ENCODE measurements at regions not wholly inside any gene's neighbourhood (a gene's known extent, or its start where the extent isn't known, plus 50 kb on each side); places are given as distances from the start of the nearest gene placed in this dataset.
A peak's percentile ranks its signal among the peaks of the same experiment; 100 is the strongest.
"Not testable (repeated sequence)": the region's sequence is repeated elsewhere in the genome, so short reads cannot be mapped to it uniquely, and the experiment has no call there.

DNA sequence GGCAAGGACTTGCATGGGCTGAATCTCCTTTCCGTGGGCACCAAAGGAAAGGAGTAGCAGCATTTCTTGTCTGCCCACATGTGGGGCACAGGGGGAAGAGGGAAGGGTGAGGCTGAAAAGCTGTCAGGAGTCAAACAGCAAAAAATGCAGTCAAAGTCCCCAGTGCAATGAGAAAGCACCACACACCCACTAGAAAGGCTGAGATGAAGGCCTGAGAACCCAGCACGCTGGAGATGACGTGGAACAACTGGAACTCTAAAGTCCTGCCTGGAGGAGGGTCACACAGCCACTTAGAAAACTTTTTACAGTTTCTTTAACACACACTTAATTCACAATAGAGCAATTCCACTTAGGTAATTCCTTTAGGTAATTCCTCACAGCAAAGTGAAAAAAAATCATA, 94.6 kb upstream of the IGFBPL1 start:
- H3K27ac Mint-ChIP-seq = no peak overlapping the region
- no peak for DNase-seq
- peaks cover 0 to 6% (median 0%) of the 10 kb centered on the region in 8 donors for H3K9me3 Mint-ChIP-seq
- Histone ChIP-seq H3K36me3 (ENCODE audit: insufficient read depth, low read length) (no peaks in the 10 kb centered on the region), H3K27me3 (ENCODE audit: insufficient read depth, low read length) (no peaks in the 10 kb centered on the region), H3K4me3 (ENCODE audit: low read length in 2 of 2) (no peak overlapping the region), H3K4me1 (ENCODE audit: insufficient read depth, low read length) (no peaks in the 10 kb centered on the region), H3K27ac (ENCODE audit: low read depth, low read length) (no peak overlapping the region), H3K9me3 (ENCODE audit: control insufficient read depth in 1 of 2, low read length in 2 of 2) (no peaks in the 10 kb centered on the region)
- H3K36me3 Mint-ChIP-seq = no peaks in the 10 kb centered on the region
- H3K27me3 Mint-ChIP-seq = no peaks in the 10 kb centered on the region
- intact Hi-C loops (cut with micrococcal nuclease) = no loop called here
- POLR2A ChIA-PET (ENCODE audit: partially characterized antibody) = no interaction called here
- CTCF ChIA-PET (ENCODE audit: partially characterized antibody) = no interaction called here
- no peak overlapping the region for H3K4me3 Mint-ChIP-seq
- peaks cover 2 to 11% (median 5%) of the 10 kb centered on the region in 4 donors for H3K4me1 Mint-ChIP-seq

DNA sequence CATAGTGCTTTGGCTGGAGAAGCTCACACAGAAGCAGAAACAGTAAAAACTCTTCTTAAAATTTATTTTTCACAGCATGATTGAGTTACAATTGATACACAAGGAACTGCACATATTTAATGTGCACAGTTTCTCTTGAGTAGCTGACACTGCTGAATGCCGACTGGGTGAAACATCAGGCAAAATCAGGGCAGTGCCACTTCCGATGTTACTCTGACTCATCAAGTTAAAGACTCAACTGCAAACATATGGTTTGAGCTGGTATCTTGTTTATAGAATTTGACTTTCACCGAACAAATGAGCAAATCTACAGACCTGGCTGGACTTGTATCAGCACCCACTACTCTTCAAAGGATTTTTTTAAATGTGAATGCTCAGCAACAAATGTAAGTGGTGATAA, 92.0 kb upstream of the IGFBPL1 start:
- H3K4me3 Mint-ChIP-seq; H3K4me3 ChIP-seq (ENCODE audit: low read length in 2 of 2); H3K36me3 Mint-ChIP-seq; CTCF ChIA-PET (ENCODE audit: partially characterized antibody); H3K27ac ChIP-seq (ENCODE audit: low read depth, low read length); H3K4me1 ChIP-seq (ENCODE audit: insufficient read depth, low read length); intact Hi-C loops (cut with micrococcal nuclease); POLR2A ChIA-PET (ENCODE audit: partially characterized antibody); H3K9me3 Mint-ChIP-seq; H3K9me3 ChIP-seq (ENCODE audit: control insufficient read depth in 1 of 2, low read length in 2 of 2); DNase-seq; H3K36me3 ChIP-seq (ENCODE audit: insufficient read depth, low read length); H3K27me3 Mint-ChIP-seq; H3K27me3 ChIP-seq (ENCODE audit: insufficient read depth, low read length): not testable (repeated sequence)
- peaks cover 2 to 11% (median 5%) of the 10 kb centered on the region in 4 donors for H3K4me1 Mint-ChIP-seq
- peak overlapping the region in 2 of 7 donors; percentile 38 to 44 for H3K27ac Mint-ChIP-seq

DNA sequence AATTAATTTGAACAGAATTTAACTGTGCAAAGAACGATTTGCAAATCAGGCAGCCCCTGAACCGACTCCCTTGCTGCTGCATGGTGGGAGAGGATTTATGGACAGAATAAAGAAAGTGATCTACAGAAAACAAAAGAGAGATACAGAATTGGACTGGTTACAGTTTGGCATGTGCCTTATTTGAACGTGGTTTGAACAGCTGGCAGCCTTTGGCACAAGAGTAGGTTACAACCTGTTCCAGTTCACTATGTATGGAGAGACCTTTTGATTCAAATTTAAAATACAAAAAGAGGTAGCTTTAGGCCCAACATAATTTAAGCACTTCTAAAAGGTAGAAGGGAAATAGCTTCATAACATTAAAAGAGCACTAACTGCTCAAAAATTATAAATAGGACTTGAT, 90.8 kb upstream of the IGFBPL1 start:
- H3K9me3 ChIP-seq (ENCODE audit: control insufficient read depth in 1 of 2, low read length in 2 of 2); POLR2A ChIA-PET (ENCODE audit: partially characterized antibody); H3K4me3 ChIP-seq (ENCODE audit: low read length in 2 of 2); H3K27me3 Mint-ChIP-seq; H3K9me3 Mint-ChIP-seq; H3K27me3 ChIP-seq (ENCODE audit: insufficient read depth, low read length); H3K27ac ChIP-seq (ENCODE audit: low read depth, low read length); H3K27ac Mint-ChIP-seq; intact Hi-C loops (cut with micrococcal nuclease); CTCF ChIA-PET (ENCODE audit: partially characterized antibody); H3K36me3 ChIP-seq (ENCODE audit: insufficient read depth, low read length); H3K4me1 ChIP-seq (ENCODE audit: insufficient read depth, low read length); H3K4me3 Mint-ChIP-seq; H3K36me3 Mint-ChIP-seq; DNase-seq: not testable (repeated sequence)
- H3K4me1 Mint-ChIP-seq = peaks cover 0 to 11% (median 4%) of the 10 kb centered on the region in 4 donors

DNA sequence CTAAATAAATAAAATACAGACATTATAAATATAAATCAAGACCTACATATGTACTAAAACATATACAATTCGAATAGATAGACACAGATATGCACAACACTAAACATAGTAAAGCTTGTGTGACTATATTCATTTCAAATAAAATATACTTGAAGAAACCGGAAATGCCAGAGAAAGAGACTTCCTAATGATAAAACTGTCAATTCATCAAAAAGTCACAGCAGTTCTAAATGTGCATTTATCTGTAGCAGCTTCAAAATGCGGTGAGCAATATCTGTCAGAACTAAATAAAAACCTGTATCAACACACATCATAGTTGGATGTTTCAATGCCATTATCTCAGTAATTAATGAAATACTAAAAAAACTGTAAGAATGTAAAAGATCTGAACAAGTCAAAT, 86.1 kb upstream of the IGFBPL1 start:
- H3K36me3 ChIP-seq (ENCODE audit: insufficient read depth, low read length); H3K27ac ChIP-seq (ENCODE audit: low read depth, low read length); H3K4me1 Mint-ChIP-seq; H3K9me3 Mint-ChIP-seq; H3K27ac Mint-ChIP-seq; H3K4me3 ChIP-seq (ENCODE audit: low read length in 2 of 2); H3K9me3 ChIP-seq (ENCODE audit: control insufficient read depth in 1 of 2, low read length in 2 of 2); POLR2A ChIA-PET (ENCODE audit: partially characterized antibody); H3K27me3 Mint-ChIP-seq; DNase-seq; intact Hi-C loops (cut with micrococcal nuclease); H3K27me3 ChIP-seq (ENCODE audit: insufficient read depth, low read length); H3K4me1 ChIP-seq (ENCODE audit: insufficient read depth, low read length); CTCF ChIA-PET (ENCODE audit: partially characterized antibody); H3K36me3 Mint-ChIP-seq; H3K4me3 Mint-ChIP-seq: not testable (repeated sequence)

DNA sequence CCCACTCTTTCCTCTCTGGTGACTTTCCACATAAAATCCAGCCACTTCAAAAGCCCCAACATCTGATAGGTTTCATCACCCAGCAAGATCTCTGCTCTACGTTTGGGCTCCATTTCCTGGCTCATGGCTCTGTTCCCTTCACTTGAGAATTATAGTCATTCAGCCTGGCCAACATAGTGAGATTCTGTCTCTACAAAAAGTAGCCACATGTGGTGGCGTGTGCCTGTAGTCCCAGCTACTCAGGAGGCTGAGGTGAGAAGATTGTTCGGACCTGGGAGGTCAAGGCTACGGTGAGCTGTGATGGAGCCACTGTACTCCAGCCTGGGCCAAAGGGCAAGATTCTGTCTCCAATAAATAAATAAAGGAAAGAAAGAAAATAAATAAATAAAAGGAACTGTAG, 83.3 kb upstream of the IGFBPL1 start:
- Mint-ChIP-seq H3K36me3 (no peaks in the 10 kb centered on the region), H3K27me3 (no peaks in the 10 kb centered on the region), H3K27ac (no peak overlapping the region), H3K9me3 (peaks cover 0 to 1% (median 0%) of the 10 kb centered on the region in 8 donors), H3K4me1 (peaks cover 0 to 4% (median 0%) of the 10 kb centered on the region in 4 donors), H3K4me3 (no peak overlapping the region)
- H3K27me3 ChIP-seq (ENCODE audit: insufficient read depth, low read length) = no peaks in the 10 kb centered on the region
- no peak overlapping the region for H3K27ac ChIP-seq (ENCODE audit: low read depth, low read length)
- H3K4me3 ChIP-seq (ENCODE audit: low read length in 2 of 2) = no peak overlapping the region
- H3K4me1 ChIP-seq (ENCODE audit: insufficient read depth, low read length) = no peaks in the 10 kb centered on the region
- ChIA-PET CTCF (ENCODE audit: partially characterized antibody) (no interaction called here), POLR2A (ENCODE audit: partially characterized antibody) (no interaction called here)
- intact Hi-C loops (cut with micrococcal nuclease) = no loop called here
- H3K36me3 ChIP-seq (ENCODE audit: insufficient read depth, low read length) = no peaks in the 10 kb centered on the region
- DNase-seq = no peak
- H3K9me3 ChIP-seq (ENCODE audit: control insufficient read depth in 1 of 2, low read length in 2 of 2) = no peaks in the 10 kb centered on the region

DNA sequence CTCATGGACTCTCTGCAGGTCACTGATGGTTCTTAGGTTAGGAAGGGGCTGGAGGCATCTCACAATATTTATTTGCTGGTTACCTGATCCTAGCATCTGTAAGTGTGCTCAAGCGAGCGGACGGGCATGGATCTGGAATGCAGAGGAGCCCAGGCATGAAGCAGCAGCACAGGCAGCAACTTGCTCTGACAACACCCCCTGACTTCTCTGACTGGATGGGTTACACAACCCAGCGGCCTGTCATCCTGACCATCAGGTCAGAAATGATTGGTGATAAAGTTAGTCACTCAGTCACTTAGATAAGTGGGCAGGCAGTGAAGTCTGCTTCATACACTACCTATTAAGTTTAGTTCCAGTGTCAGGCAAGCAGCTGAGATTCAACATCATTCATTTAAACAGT, 75.9 kb upstream of the IGFBPL1 start:
- CTCF ChIA-PET (ENCODE audit: partially characterized antibody) = interaction anchor here (0.7 kb wide), 1 partner anchor 120 kb away, joined by 3 read pairs; no protein-coding TSS in a partner anchor
- H3K27ac Mint-ChIP-seq; H3K9me3 ChIP-seq (ENCODE audit: control insufficient read depth in 1 of 2, low read length in 2 of 2); H3K27me3 Mint-ChIP-seq; DNase-seq; H3K4me1 ChIP-seq (ENCODE audit: insufficient read depth, low read length); H3K9me3 Mint-ChIP-seq; H3K36me3 Mint-ChIP-seq; H3K4me3 ChIP-seq (ENCODE audit: low read length in 2 of 2); H3K27ac ChIP-seq (ENCODE audit: low read depth, low read length); H3K4me3 Mint-ChIP-seq; H3K4me1 Mint-ChIP-seq; intact Hi-C loops (cut with micrococcal nuclease); H3K27me3 ChIP-seq (ENCODE audit: insufficient read depth, low read length); POLR2A ChIA-PET (ENCODE audit: partially characterized antibody); H3K36me3 ChIP-seq (ENCODE audit: insufficient read depth, low read length): not testable (repeated sequence)

DNA sequence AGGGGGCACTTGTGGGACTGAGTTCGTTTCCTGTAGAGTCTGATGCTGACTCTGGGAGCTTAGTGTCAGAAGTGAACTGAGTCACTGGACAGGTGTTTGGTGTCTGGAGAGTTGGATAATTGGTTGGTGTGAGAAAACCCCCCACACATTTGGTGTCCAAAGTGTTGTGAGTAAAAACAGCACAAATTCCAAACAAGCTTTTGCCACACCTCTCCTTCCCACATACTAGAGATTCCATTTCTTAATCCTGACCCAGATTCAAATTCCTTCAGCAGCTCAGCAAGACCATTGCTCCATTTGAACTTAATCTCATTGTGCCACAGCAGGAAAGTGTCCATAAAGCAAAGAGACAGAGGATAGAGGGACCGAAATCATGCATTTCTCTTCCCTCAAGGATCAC, 74.3 kb upstream of the IGFBPL1 start:
- intact Hi-C loops (cut with micrococcal nuclease); DNase-seq; POLR2A ChIA-PET (ENCODE audit: partially characterized antibody); H3K4me3 ChIP-seq (ENCODE audit: low read length in 2 of 2); H3K27me3 Mint-ChIP-seq; H3K36me3 ChIP-seq (ENCODE audit: insufficient read depth, low read length); H3K27ac Mint-ChIP-seq; H3K4me3 Mint-ChIP-seq; H3K9me3 ChIP-seq (ENCODE audit: control insufficient read depth in 1 of 2, low read length in 2 of 2); CTCF ChIA-PET (ENCODE audit: partially characterized antibody); H3K4me1 ChIP-seq (ENCODE audit: insufficient read depth, low read length); H3K27me3 ChIP-seq (ENCODE audit: insufficient read depth, low read length); H3K27ac ChIP-seq (ENCODE audit: low read depth, low read length); H3K36me3 Mint-ChIP-seq; H3K4me1 Mint-ChIP-seq; H3K9me3 Mint-ChIP-seq: not testable (repeated sequence)

DNA sequence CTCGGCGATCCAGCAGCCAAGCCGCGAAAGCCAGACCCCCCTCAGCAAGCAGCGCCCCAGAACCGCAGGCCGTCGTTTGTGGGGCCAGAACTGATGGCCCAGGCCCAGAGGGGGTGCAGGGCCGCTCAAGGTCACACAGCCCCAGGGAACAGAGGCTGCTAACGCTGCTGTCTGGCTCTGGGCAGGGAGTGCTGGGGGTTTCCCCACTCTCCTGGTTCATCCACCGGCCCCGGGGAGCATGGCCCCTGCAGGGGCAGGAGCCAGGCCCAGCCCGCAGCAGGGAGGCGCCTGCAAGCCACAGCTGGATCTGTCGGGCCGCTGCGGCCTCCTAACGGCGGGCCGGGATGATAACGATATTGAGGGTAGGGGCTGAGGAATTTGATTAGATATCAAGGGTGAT, 64.8 kb upstream of the IGFBPL1 start:
- Mint-ChIP-seq H3K27me3 (peaks cover 4 to 6% of the 10 kb centered on the region in 2 donors), H3K27ac (no peak overlapping the region), H3K9me3 (peaks cover 0 to 9% (median 4%) of the 10 kb centered on the region in 8 donors), H3K36me3 (no peaks in the 10 kb centered on the region), H3K4me3 (no peak overlapping the region), H3K4me1 (no peaks in the 10 kb centered on the region)
- CTCF ChIA-PET (ENCODE audit: partially characterized antibody) = no interaction called here
- Histone ChIP-seq H3K4me1 (ENCODE audit: insufficient read depth, low read length) (no peaks in the 10 kb centered on the region), H3K4me3 (ENCODE audit: low read length in 2 of 2) (no peak overlapping the region), H3K27me3 (ENCODE audit: insufficient read depth, low read length) (no peaks in the 10 kb centered on the region), H3K27ac (ENCODE audit: low read depth, low read length) (no peak overlapping the region), H3K36me3 (ENCODE audit: insufficient read depth, low read length) (no peaks in the 10 kb centered on the region), H3K9me3 (ENCODE audit: control insufficient read depth in 1 of 2, low read length in 2 of 2) (no peaks in the 10 kb centered on the region)
- POLR2A ChIA-PET (ENCODE audit: partially characterized antibody) = no interaction called here
- intact Hi-C loops (cut with micrococcal nuclease) = no loop called here
- no peak for DNase-seq
